ENCODE measurements at regions not wholly inside any gene's neighbourhood (a gene's known extent, or its start where the extent isn't known, plus 50 kb on each side); places are given as distances from the start of the nearest gene placed in this dataset.

- peaks cover 5% of the 10 kb centered on the region for H3K4me1 ChIP-seq (ENCODE audit: control insufficient read depth, low read depth, low read length)
- no peaks in the 10 kb centered on the region for H3K79me1 ChIP-seq (ENCODE audit: low read length)
- no peak overlapping the region for H3K18ac ChIP-seq (ENCODE audit: low read length)
- no CpG with 5 or more reads among the region's 6 CpGs for WGBS (ENCODE audit: extremely low coverage, insufficient coverage, low lambda C conversion rate)
- no peak overlapping the region for H2BK120ac ChIP-seq (ENCODE audit: low read depth, low read length)
- H4K5ac ChIP-seq (ENCODE audit: low read length) = no peak overlapping the region
- H2BK5ac ChIP-seq (ENCODE audit: low read length) = no peak overlapping the region
- H2AK5ac ChIP-seq (ENCODE audit: low read length) = no peak overlapping the region
- H3K56ac ChIP-seq (ENCODE audit: low read length) = no peak overlapping the region
- no peak overlapping the region for H2BK15ac ChIP-seq (replicated peaks; ENCODE audit: low read depth)
- H3K27me3 ChIP-seq (ENCODE audit: insufficient read depth, low read length, poor library complexity) = no peaks in the 10 kb centered on the region
- no peak overlapping the region for H3K23ac ChIP-seq (ENCODE audit: low read length)
- no peak overlapping the region for H3K4ac ChIP-seq (ENCODE audit: low read depth, low read length)
- H3K27ac ChIP-seq (ENCODE audit: low read depth, low read length) = no peak overlapping the region
- no peak overlapping the region for H3K9ac ChIP-seq (ENCODE audit: low read length)
- no peak overlapping the region for H3K4me2 ChIP-seq (ENCODE audit: low read length)
- no peak overlapping the region for H4K8ac ChIP-seq (ENCODE audit: low read depth, low read length)
- no peaks in the 10 kb centered on the region for H3K79me2 ChIP-seq (ENCODE audit: control insufficient read depth, insufficient read depth, low read length)
- H3K4me3 ChIP-seq (ENCODE audit: low read length) = no peak overlapping the region
- peak; percentile 57 for DNase-seq
- no peaks in the 10 kb centered on the region for H3K36me3 ChIP-seq (ENCODE audit: control insufficient read depth, insufficient read depth, low read length)
These were observed 166.1 kb downstream of the PAWR start for GRCh38 chr12:79524507-79525148.

GRCh38 chr12:79522989-79523386 is 167.8 kb downstream of the PAWR start:
- Histone ChIP-seq H3K4me3 (ENCODE audit: low read length) (no peak overlapping the region), H3K4me2 (ENCODE audit: low read length) (no peak overlapping the region), H3K4ac (ENCODE audit: low read depth, low read length) (no peak overlapping the region), H2BK15ac (replicated peaks; ENCODE audit: low read depth) (no peak overlapping the region), H2BK5ac (ENCODE audit: low read length) (no peak overlapping the region), H3K27me3 (ENCODE audit: insufficient read depth, low read length, poor library complexity) (no peaks in the 10 kb centered on the region), H3K79me2 (ENCODE audit: control insufficient read depth, insufficient read depth, low read length) (no peaks in the 10 kb centered on the region), H3K9ac (ENCODE audit: low read length) (no peak overlapping the region), H4K8ac (ENCODE audit: low read depth, low read length) (no peak overlapping the region), H2BK120ac (ENCODE audit: low read depth, low read length) (no peak overlapping the region), H4K5ac (ENCODE audit: low read length) (no peak overlapping the region), H3K18ac (ENCODE audit: low read length) (peak overlapping the region; percentile 34), H2AK5ac (ENCODE audit: low read length) (no peak overlapping the region), H3K79me1 (ENCODE audit: low read length) (no peaks in the 10 kb centered on the region), H3K36me3 (ENCODE audit: control insufficient read depth, insufficient read depth, low read length) (no peaks in the 10 kb centered on the region), H3K23ac (ENCODE audit: low read length) (no peak overlapping the region), H3K56ac (ENCODE audit: low read length) (no peak overlapping the region), H3K27ac (ENCODE audit: low read depth, low read length) (no peak overlapping the region), H3K4me1 (ENCODE audit: control insufficient read depth, low read depth, low read length) (peaks cover 5% of the 10 kb centered on the region)
- no peak for DNase-seq
- WGBS (ENCODE audit: extremely low coverage, insufficient coverage, low lambda C conversion rate) = no CpG with 5 or more reads among the region's 2 CpGs

GRCh38 chr12:79522257-79522988 is 168.3 kb downstream of the PAWR start:
- no peak overlapping the region for H3K23ac ChIP-seq (ENCODE audit: low read length)
- no peaks in the 10 kb centered on the region for H3K27me3 ChIP-seq (ENCODE audit: insufficient read depth, low read length, poor library complexity)
- peak overlapping the region; percentile 1 for H3K56ac ChIP-seq (ENCODE audit: low read length)
- no peak overlapping the region for H3K4ac ChIP-seq (ENCODE audit: low read depth, low read length)
- no peak overlapping the region for H2AK5ac ChIP-seq (ENCODE audit: low read length)
- no peak overlapping the region for H3K4me2 ChIP-seq (ENCODE audit: low read length)
- H3K36me3 ChIP-seq (ENCODE audit: control insufficient read depth, insufficient read depth, low read length) = no peaks in the 10 kb centered on the region
- no peak overlapping the region for H2BK120ac ChIP-seq (ENCODE audit: low read depth, low read length)
- H4K5ac ChIP-seq (ENCODE audit: low read length) = peak overlapping the region; percentile 65
- 100% methylated on average over 2 of the region's 11 CpGs for WGBS (ENCODE audit: extremely low coverage, insufficient coverage, low lambda C conversion rate)
- H2BK15ac ChIP-seq (replicated peaks; ENCODE audit: low read depth) = no peak overlapping the region
- H3K27ac ChIP-seq (ENCODE audit: low read depth, low read length) = no peak overlapping the region
- peaks cover 5% of the 10 kb centered on the region for H3K4me1 ChIP-seq (ENCODE audit: control insufficient read depth, low read depth, low read length)
- peak overlapping the region; percentile 34 for H3K18ac ChIP-seq (ENCODE audit: low read length)
- H4K8ac ChIP-seq (ENCODE audit: low read depth, low read length) = no peak overlapping the region
- no peak for DNase-seq
- no peak overlapping the region for H3K4me3 ChIP-seq (ENCODE audit: low read length)
- H2BK5ac ChIP-seq (ENCODE audit: low read length) = no peak overlapping the region
- no peak overlapping the region for H3K9ac ChIP-seq (ENCODE audit: low read length)
- no peaks in the 10 kb centered on the region for H3K79me1 ChIP-seq (ENCODE audit: low read length)
- no peaks in the 10 kb centered on the region for H3K79me2 ChIP-seq (ENCODE audit: control insufficient read depth, insufficient read depth, low read length)

- no peak for DNase-seq
- Histone ChIP-seq H3K36me3 (ENCODE audit: control insufficient read depth, insufficient read depth, low read length) (no peaks in the 10 kb centered on the region), H3K27ac (ENCODE audit: low read depth, low read length) (no peak overlapping the region), H3K23ac (ENCODE audit: low read length) (no peak overlapping the region), H3K4me2 (ENCODE audit: low read length) (no peak overlapping the region), H3K27me3 (ENCODE audit: insufficient read depth, low read length, poor library complexity) (no peaks in the 10 kb centered on the region), H2BK5ac (ENCODE audit: low read length) (no peak overlapping the region), H3K4me3 (ENCODE audit: low read length) (no peak overlapping the region), H4K5ac (ENCODE audit: low read length) (no peak overlapping the region), H3K9ac (ENCODE audit: low read length) (no peak overlapping the region), H3K79me1 (ENCODE audit: low read length) (no peaks in the 10 kb centered on the region), H2BK15ac (replicated peaks; ENCODE audit: low read depth) (no peak overlapping the region), H3K18ac (ENCODE audit: low read length) (no peak overlapping the region), H3K4ac (ENCODE audit: low read depth, low read length) (no peak overlapping the region), H4K8ac (ENCODE audit: low read depth, low read length) (no peak overlapping the region), H3K4me1 (ENCODE audit: control insufficient read depth, low read depth, low read length) (peaks cover 5% of the 10 kb centered on the region), H2AK5ac (ENCODE audit: low read length) (no peak overlapping the region), H3K56ac (ENCODE audit: low read length) (no peak overlapping the region), H3K79me2 (ENCODE audit: control insufficient read depth, insufficient read depth, low read length) (no peaks in the 10 kb centered on the region), H2BK120ac (ENCODE audit: low read depth, low read length) (no peak overlapping the region)
- no CpG with 5 or more reads among the region's 1 CpG for WGBS (ENCODE audit: extremely low coverage, insufficient coverage, low lambda C conversion rate)
These were observed 169.2 kb downstream of the PAWR start for GRCh38 chr12:79521576-79521975.

- Histone ChIP-seq H3K36me3 (ENCODE audit: control insufficient read depth, insufficient read depth, low read length) (no peaks in the 10 kb centered on the region), H3K9ac (ENCODE audit: low read length) (no peak overlapping the region), H3K79me2 (ENCODE audit: control insufficient read depth, insufficient read depth, low read length) (no peaks in the 10 kb centered on the region), H3K56ac (ENCODE audit: low read length) (no peak overlapping the region), H3K27me3 (ENCODE audit: insufficient read depth, low read length, poor library complexity) (no peaks in the 10 kb centered on the region), H3K4ac (ENCODE audit: low read depth, low read length) (no peak overlapping the region), H3K18ac (ENCODE audit: low read length) (no peak overlapping the region), H4K8ac (ENCODE audit: low read depth, low read length) (no peak overlapping the region), H3K4me3 (ENCODE audit: low read length) (no peak overlapping the region), H2AK5ac (ENCODE audit: low read length) (no peak overlapping the region), H3K79me1 (ENCODE audit: low read length) (no peaks in the 10 kb centered on the region), H3K27ac (ENCODE audit: low read depth, low read length) (no peak overlapping the region), H2BK15ac (replicated peaks; ENCODE audit: low read depth) (no peak overlapping the region), H2BK120ac (ENCODE audit: low read depth, low read length) (no peak overlapping the region), H3K4me2 (ENCODE audit: low read length) (no peak overlapping the region), H4K5ac (ENCODE audit: low read length) (no peak overlapping the region), H3K4me1 (ENCODE audit: control insufficient read depth, low read depth, low read length) (peaks cover 10% of the 10 kb centered on the region), H3K23ac (ENCODE audit: low read length) (no peak overlapping the region), H2BK5ac (ENCODE audit: low read length) (no peak overlapping the region)
- WGBS (ENCODE audit: extremely low coverage, insufficient coverage, low lambda C conversion rate) = no CpG with 5 or more reads among the region's 2 CpGs
- no peak for DNase-seq
These were observed 173.4 kb downstream of the PAWR start for GRCh38 chr12:79517363-79517762.

Measured in mesendoderm (in vitro differentiated cells).